ENCODE measurements at regions not wholly inside any gene's neighbourhood (a gene's known extent, or its start where the extent isn't known, plus 50 kb on each side); places are given as distances from the start of the nearest gene placed in this dataset.

DNA sequence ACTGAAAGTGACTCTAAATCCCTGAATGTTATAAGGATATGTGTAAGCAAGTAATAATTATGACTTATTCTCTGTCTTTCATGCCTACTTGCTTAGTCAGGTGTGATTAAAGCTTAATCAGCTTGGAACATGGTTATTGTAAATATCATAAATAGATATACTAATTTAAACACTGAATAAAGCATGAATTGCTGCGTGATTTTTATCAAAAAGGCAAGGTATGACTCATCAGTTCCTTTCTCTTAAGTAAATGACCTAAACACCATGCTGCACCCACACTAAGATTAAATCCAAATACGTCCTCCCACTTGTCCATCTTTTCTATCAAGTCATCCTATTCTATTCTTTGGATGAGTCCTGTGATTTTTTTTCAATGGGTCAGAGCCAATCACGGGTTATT is 124.6 kb upstream of the MTAP start:
- Mint-ChIP-seq H3K36me3 (ENCODE audit: low read depth) (no peaks in the 10 kb centered on the region), H3K4me3 (no peak overlapping the region), H3K27me3 (peaks cover 1% of the 10 kb centered on the region), H3K4me1 (ENCODE audit: low read depth) (no peaks in the 10 kb centered on the region), H3K27ac (no peak overlapping the region), H3K9me3 (no peaks in the 10 kb centered on the region)
- intact Hi-C loops (cut with micrococcal nuclease) = no loop called here

GRCh38 chr9:21679432-21679831 is 123.0 kb upstream of the MTAP start:
- Mint-ChIP-seq H3K4me3 (no peak overlapping the region), H3K27ac (no peak overlapping the region), H3K4me1 (ENCODE audit: low read depth) (peaks cover 4% of the 10 kb centered on the region), H3K27me3 (peaks cover 2% of the 10 kb centered on the region), H3K36me3 (ENCODE audit: low read depth) (no peaks in the 10 kb centered on the region), H3K9me3 (no peaks in the 10 kb centered on the region)
- intact Hi-C loops (cut with micrococcal nuclease) = no loop called here

DNA sequence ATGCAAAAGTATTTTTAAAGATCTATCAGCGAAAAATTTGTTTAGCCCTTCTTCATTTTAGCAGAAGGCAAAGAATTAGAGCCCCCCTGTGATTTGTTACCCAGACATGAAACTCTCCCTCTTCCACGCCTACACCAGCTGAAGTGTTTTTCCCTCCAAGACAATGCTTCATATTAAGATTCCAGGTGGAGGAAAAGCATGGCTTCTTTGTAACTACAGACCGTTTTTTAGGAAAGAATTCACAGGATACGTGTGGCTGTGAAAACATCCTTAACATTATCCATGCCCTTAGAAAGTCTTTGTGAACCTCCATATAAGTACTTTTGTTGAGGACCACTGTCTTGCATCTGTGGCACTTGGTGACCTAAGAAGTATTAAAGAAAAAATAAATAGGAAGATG is 121.8 kb upstream of the MTAP start:
- H3K4me1 Mint-ChIP-seq (ENCODE audit: low read depth) = peaks cover 10% of the 10 kb centered on the region

GRCh38 chr9:21681641-21682040 is 120.8 kb upstream of the MTAP start:
- intact Hi-C loops (cut with micrococcal nuclease) = no loop called here
- Mint-ChIP-seq H3K4me3 (no peak overlapping the region), H3K27ac (no peak overlapping the region), H3K9me3 (no peaks in the 10 kb centered on the region), H3K36me3 (ENCODE audit: low read depth) (no peaks in the 10 kb centered on the region), H3K4me1 (ENCODE audit: low read depth) (peaks cover 10% of the 10 kb centered on the region), H3K27me3 (peaks cover 2% of the 10 kb centered on the region)

More for the DNA sequence above, 121.8 kb upstream of the MTAP start:
- Mint-ChIP-seq H3K9me3 (no peaks in the 10 kb centered on the region), H3K27ac (no peak overlapping the region), H3K36me3 (ENCODE audit: low read depth) (no peaks in the 10 kb centered on the region), H3K27me3 (peaks cover 2% of the 10 kb centered on the region), H3K4me3 (no peak overlapping the region)
- intact Hi-C loops (cut with micrococcal nuclease) = no loop called here

- H3K4me3 Mint-ChIP-seq = no peak overlapping the region
- no peaks in the 10 kb centered on the region for H3K9me3 Mint-ChIP-seq
- no peaks in the 10 kb centered on the region for H3K36me3 Mint-ChIP-seq (ENCODE audit: low read depth)
- H3K27me3 Mint-ChIP-seq = peaks cover 2% of the 10 kb centered on the region
- peaks cover 10% of the 10 kb centered on the region for H3K4me1 Mint-ChIP-seq (ENCODE audit: low read depth)
- no peak overlapping the region for H3K27ac Mint-ChIP-seq
- intact Hi-C loops (cut with micrococcal nuclease) = no loop called here
Measured at GRCh38 chr9:21682381-21682780, 120.1 kb upstream of the MTAP start.

DNA sequence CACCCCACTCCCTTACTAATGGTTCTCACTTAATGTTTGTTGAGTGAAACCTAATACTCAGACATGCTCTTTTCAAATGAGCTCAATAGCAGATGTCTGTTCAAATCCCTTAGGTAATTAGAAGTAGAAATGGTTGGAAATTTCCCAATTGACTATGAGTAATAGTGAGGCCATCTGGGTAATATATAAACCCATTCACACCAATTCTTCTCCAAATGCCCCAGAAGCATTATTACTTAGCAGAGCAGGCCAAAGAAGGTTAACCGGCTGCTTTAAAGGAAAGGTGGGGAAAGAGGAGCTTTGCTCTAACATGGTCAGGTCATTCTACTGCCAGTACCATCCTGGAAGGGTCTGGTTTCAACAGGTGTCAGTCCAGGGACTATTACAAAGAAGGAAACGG is 119.5 kb upstream of the MTAP start:
- H3K27ac Mint-ChIP-seq = no peak overlapping the region
- intact Hi-C loops (cut with micrococcal nuclease) = no loop called here
- H3K4me3 Mint-ChIP-seq = no peak overlapping the region

GRCh38 chr9:21683484-21684175 is 118.8 kb upstream of the MTAP start:
- intact Hi-C loops (cut with micrococcal nuclease) = no loop called here
- Mint-ChIP-seq H3K36me3 (ENCODE audit: low read depth) (no peaks in the 10 kb centered on the region), H3K4me3 (no peak overlapping the region), H3K27me3 (peaks cover 2% of the 10 kb centered on the region), H3K9me3 (no peaks in the 10 kb centered on the region), H3K27ac (no peak overlapping the region), H3K4me1 (ENCODE audit: low read depth) (peaks cover 10% of the 10 kb centered on the region)

More for the DNA sequence above, 119.5 kb upstream of the MTAP start:
- Mint-ChIP-seq H3K27me3 (peaks cover 2% of the 10 kb centered on the region), H3K4me1 (ENCODE audit: low read depth) (peaks cover 10% of the 10 kb centered on the region), H3K9me3 (no peaks in the 10 kb centered on the region), H3K36me3 (ENCODE audit: low read depth) (no peaks in the 10 kb centered on the region)

DNA sequence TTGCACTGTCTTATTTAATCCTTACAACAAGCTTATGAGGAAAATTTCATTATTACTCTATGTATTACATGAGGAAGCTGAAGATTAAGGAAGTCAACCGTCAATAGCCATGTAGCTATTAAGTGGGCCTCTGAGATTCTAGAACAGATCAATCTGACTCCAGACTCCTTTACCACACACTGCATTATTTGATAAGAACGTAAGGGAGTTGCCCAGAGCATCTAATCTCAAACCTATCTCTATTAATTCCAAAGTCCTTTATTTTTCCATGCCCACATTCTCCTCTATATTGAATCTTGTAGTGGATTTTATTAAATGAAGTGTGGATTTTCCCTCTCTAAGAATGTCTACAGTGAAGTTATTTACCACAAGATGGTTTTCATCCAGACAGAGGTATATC is 118.2 kb upstream of the MTAP start:
- Mint-ChIP-seq H3K4me3 (no peak overlapping the region), H3K27ac (no peak overlapping the region), H3K9me3 (no peaks in the 10 kb centered on the region), H3K4me1 (ENCODE audit: low read depth) (peaks cover 10% of the 10 kb centered on the region), H3K27me3 (peaks cover 2% of the 10 kb centered on the region), H3K36me3 (ENCODE audit: low read depth) (no peaks in the 10 kb centered on the region)
- intact Hi-C loops (cut with micrococcal nuclease) = no loop called here

- no peak overlapping the region for H3K27ac Mint-ChIP-seq
- H3K9me3 Mint-ChIP-seq = no peaks in the 10 kb centered on the region
- intact Hi-C loops (cut with micrococcal nuclease) = no loop called here
- H3K36me3 Mint-ChIP-seq (ENCODE audit: low read depth) = no peaks in the 10 kb centered on the region
- peaks cover 10% of the 10 kb centered on the region for H3K4me1 Mint-ChIP-seq (ENCODE audit: low read depth)
- no peak overlapping the region for H3K4me3 Mint-ChIP-seq
- peaks cover 2% of the 10 kb centered on the region for H3K27me3 Mint-ChIP-seq
Measured at GRCh38 chr9:21684831-21685362, 117.5 kb upstream of the MTAP start.

DNA sequence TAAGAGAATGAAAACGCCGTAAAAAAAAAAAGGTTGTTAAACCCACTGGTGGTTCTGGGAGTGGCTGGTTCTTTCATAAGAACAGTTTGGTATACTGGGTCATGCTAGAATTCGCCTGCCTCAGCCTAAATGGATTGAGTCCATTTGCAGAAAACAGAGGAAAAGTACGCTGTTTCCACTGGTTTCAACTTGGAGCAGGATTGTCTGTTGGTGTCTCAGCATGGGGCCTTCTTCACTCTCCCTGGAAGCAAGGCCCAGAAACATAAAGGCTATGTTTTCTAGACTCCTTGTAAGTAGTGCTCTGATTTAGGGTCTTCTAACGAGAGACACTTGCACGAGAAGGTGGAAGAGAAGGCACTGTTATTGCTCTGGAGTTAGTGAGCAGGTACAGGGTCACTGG is 116.9 kb upstream of the MTAP start:
- Mint-ChIP-seq H3K27me3 (peaks cover 2% of the 10 kb centered on the region), H3K36me3 (ENCODE audit: low read depth) (no peaks in the 10 kb centered on the region), H3K9me3 (no peaks in the 10 kb centered on the region), H3K4me1 (ENCODE audit: low read depth) (peaks cover 10% of the 10 kb centered on the region), H3K4me3 (no peak overlapping the region), H3K27ac (no peak overlapping the region)
- intact Hi-C loops (cut with micrococcal nuclease) = no loop called here

- no peak overlapping the region for H3K4me3 Mint-ChIP-seq
- H3K27ac Mint-ChIP-seq = no peak overlapping the region
- H3K9me3 Mint-ChIP-seq = no peaks in the 10 kb centered on the region
- intact Hi-C loops (cut with micrococcal nuclease) = no loop called here
- H3K27me3 Mint-ChIP-seq = peaks cover 5% of the 10 kb centered on the region
- H3K36me3 Mint-ChIP-seq (ENCODE audit: low read depth) = no peaks in the 10 kb centered on the region
- peaks cover 10% of the 10 kb centered on the region for H3K4me1 Mint-ChIP-seq (ENCODE audit: low read depth)
Measured at GRCh38 chr9:21686738-21687137, 115.7 kb upstream of the MTAP start.

GRCh38 chr9:21687351-21687750 is 115.1 kb upstream of the MTAP start:
- Mint-ChIP-seq H3K4me3 (no peak overlapping the region), H3K27me3 (peaks cover 5% of the 10 kb centered on the region), H3K27ac (no peak overlapping the region), H3K36me3 (ENCODE audit: low read depth) (no peaks in the 10 kb centered on the region), H3K9me3 (no peaks in the 10 kb centered on the region), H3K4me1 (ENCODE audit: low read depth) (peaks cover 10% of the 10 kb centered on the region)
- intact Hi-C loops (cut with micrococcal nuclease) = no loop called here

GRCh38 chr9:21688108-21689102 is 114.0 kb upstream of the MTAP start:
- peaks cover 10% of the 10 kb centered on the region for H3K4me1 Mint-ChIP-seq (ENCODE audit: low read depth)
- H3K27me3 Mint-ChIP-seq = peaks cover 3% of the 10 kb centered on the region
- no peak overlapping the region for H3K4me3 Mint-ChIP-seq
- H3K27ac Mint-ChIP-seq = no peak overlapping the region
- intact Hi-C loops (cut with micrococcal nuclease) = no loop called here
- no peaks in the 10 kb centered on the region for H3K9me3 Mint-ChIP-seq
- H3K36me3 Mint-ChIP-seq (ENCODE audit: low read depth) = no peaks in the 10 kb centered on the region

GRCh38 chr9:21689854-21690253 is 112.6 kb upstream of the MTAP start:
- intact Hi-C loops (cut with micrococcal nuclease) = no loop called here

More at GRCh38 chr9:21689854-21690253, 112.6 kb upstream of the MTAP start:
- H3K9me3 Mint-ChIP-seq = no peaks in the 10 kb centered on the region
- no peak overlapping the region for H3K4me3 Mint-ChIP-seq
- H3K36me3 Mint-ChIP-seq (ENCODE audit: low read depth) = no peaks in the 10 kb centered on the region
- peaks cover 2% of the 10 kb centered on the region for H3K4me1 Mint-ChIP-seq (ENCODE audit: low read depth)
- no peak overlapping the region for H3K27ac Mint-ChIP-seq
- H3K27me3 Mint-ChIP-seq = peaks cover 3% of the 10 kb centered on the region
